Stimulated activated effector memory CD8-positive, alpha-beta T cell treated with anti-CD3 and anti-CD28 coated beads, Interleukin-12 subunit alpha, Interleukin-12 subunit beta, amount 100 ng/mL, for 72 hours (primary cell): ENCODE measurements at regions not wholly inside any gene's neighbourhood (a gene's known extent, or its start where the extent isn't known, plus 50 kb on each side); places are given as distances from the start of the nearest gene placed in this dataset.
"Not testable (repeated sequence)": the region's sequence is repeated elsewhere in the genome, so short reads cannot be mapped to it uniquely, and the experiment has no call there.

ENCODE experiments used
- ATAC-seq: fragments of 150-1000 bp; cut with Tn5 transposase; 2 replicates; pipeline ENCODE4 v1.10.0; 2021
- DNase-seq, 2 donors: peaks; one replicate each; pipeline ENCODE4 v3.0.0; 2021 to 2022; ENCODE audit warnings: low spot score in 2 of 2
- H3K27ac Mint-ChIP-seq: one replicate; pipeline ENCODE4 v1.8.0; 2022; ENCODE audit warnings: mild to moderate bottlenecking, mixed read lengths
- H3K36me3 Mint-ChIP-seq: one replicate; pipeline ENCODE4 v1.8.0; 2022; ENCODE audit warnings: mild to moderate bottlenecking, mixed read lengths
- H3K4me1 Mint-ChIP-seq: one replicate; pipeline ENCODE4 v1.8.0; 2022; ENCODE audit warnings: mixed read lengths
- H3K4me3 Mint-ChIP-seq: one replicate; pipeline ENCODE4 v1.8.0; 2022; ENCODE audit warnings: mild to moderate bottlenecking, mixed read lengths
- H3K9me3 Mint-ChIP-seq: one replicate; pipeline ENCODE4 v1.8.0; 2022; ENCODE audit warnings: mixed read lengths

DNA sequence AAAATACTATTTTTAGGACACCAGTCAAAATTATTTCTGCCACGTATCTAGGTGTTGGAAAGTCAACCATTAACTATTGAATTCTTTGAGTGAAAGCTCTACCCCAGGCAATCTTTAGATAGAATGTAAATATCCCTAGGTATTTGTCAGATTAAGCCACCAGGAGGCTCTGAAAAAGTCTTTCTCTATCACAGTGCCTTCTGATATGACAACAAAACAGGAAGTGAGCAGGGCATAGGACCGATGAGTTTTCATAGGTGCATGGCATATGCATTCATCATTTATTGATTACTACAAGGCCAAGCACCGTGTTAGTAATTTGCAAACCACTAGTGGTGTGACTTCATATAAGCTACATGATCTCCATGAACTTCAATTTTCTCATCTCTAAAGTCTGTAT is 333.6 kb upstream of the F9 start:
- no peaks in the 10 kb centered on the region for H3K9me3 Mint-ChIP-seq
- H3K27ac Mint-ChIP-seq = no peak overlapping the region
- no peaks in the 10 kb centered on the region for H3K4me1 Mint-ChIP-seq
- DNase-seq = no peak
- no peak overlapping the region for H3K4me3 Mint-ChIP-seq
- H3K36me3 Mint-ChIP-seq = no peaks in the 10 kb centered on the region
- no peak for ATAC-seq

DNA sequence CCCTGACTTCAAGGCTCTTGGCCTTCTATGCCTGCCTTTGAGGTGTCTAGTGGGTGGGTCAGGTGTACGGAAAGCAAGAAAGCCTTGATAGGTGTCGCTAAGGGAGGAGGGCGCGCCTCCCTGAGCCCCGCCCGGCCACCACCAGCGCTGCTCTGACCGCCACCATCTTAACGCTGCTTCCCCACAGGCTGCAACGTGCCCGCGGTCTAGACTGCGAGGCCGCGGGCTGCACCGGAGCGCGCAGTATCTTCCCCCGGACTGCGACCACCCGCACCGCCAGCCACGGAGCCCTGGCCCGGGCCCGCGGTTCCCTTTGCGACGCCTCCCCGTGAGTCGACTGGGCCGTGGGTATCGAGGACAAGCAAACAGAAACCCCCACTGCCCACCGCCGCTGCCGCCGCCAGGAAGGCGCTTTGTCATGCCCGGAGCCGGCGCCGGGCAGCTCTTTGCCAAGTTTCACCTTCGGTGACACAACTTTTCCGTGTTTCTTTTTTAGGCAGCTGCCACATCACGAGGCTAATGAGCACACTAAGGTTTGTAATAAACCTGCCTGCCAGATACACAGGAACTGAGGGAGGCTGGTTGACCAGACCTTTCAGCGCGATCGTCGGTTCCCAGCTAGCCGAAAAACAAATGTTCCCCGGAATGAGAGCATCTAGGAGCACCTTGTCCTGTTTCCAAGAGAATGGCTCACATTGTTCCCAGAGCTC is 335.8 kb upstream of the F9 start:
- Mint-ChIP-seq H3K36me3 (no peaks in the 10 kb centered on the region), H3K27ac (no peak overlapping the region), H3K9me3 (no peaks in the 10 kb centered on the region), H3K4me3 (no peak overlapping the region), H3K4me1 (no peaks in the 10 kb centered on the region)
- DNase-seq (no peak), ATAC-seq (no peak)

DNA sequence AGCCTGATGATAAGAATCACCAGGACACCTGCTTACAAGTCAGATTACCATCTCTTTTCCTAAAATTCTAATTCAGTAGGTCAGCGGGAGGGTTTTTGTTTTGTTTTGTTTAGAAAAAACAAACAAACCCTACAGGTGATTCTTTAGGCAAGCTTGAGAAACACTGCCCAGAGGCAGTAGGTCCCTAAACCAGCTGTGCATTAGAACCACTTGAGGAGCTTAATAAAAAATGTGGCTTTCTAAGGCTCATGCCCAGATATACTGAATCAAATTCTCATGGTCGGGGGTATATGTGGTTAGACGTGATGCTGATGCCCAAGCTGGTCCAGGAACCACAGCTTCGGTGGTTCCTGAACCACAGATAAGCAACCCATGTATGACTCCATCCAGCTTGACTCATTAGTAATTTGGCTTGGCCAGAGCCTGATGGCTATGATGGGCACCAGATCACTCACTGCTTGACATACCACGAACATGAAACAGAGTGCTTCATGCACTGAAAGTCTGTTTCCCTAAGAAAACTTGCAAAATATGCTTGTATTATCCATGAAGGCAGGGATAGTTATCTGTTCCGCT is 338.1 kb upstream of the F9 start:
- Mint-ChIP-seq H3K27ac (no peak overlapping the region), H3K4me1 (no peaks in the 10 kb centered on the region), H3K9me3 (no peaks in the 10 kb centered on the region), H3K36me3 (no peaks in the 10 kb centered on the region), H3K4me3 (no peak overlapping the region)
- ATAC-seq (no peak), DNase-seq (no peak)

DNA sequence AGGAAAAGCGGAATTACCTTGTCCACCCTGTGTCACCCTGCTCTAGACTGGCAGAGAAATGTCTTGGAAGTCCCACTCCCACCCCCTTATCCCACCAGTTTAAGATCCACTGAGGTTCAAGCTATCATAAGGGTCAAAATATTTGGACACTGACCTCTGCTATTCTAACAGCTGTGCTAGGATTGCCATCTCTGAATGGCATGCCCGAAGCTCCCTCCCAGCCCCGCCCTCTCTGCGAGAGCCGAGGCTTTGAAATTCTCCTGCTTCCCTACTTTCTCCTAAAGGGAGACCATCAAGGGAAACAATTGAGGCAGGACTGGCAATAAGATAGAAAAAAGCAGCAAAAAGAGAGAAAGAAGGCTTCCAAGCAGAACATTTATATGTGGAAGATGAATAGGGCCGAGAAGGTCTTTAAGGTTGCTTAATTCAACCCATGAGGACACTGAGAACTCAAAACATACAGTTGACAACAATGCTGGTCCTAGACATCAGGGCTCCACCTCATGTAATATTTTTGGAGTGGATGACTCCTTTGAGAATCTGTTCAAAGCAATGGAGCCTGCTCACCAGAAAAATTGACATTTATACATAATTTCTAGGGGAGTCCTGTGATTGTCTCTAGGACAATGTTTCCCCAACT is 338.7 kb upstream of the F9 start:
- H3K4me1 Mint-ChIP-seq = no peaks in the 10 kb centered on the region
- no peaks in the 10 kb centered on the region for H3K36me3 Mint-ChIP-seq
- DNase-seq (no peak), ATAC-seq (no peak)
- H3K27ac Mint-ChIP-seq = no peak overlapping the region
- H3K9me3 Mint-ChIP-seq = no peaks in the 10 kb centered on the region
- no peak overlapping the region for H3K4me3 Mint-ChIP-seq

- no peaks in the 10 kb centered on the region for H3K4me1 Mint-ChIP-seq
- no peak for DNase-seq
- no peaks in the 10 kb centered on the region for H3K36me3 Mint-ChIP-seq
- ATAC-seq = no peak
- H3K4me3 Mint-ChIP-seq = no peak overlapping the region
- no peaks in the 10 kb centered on the region for H3K9me3 Mint-ChIP-seq
- no peak overlapping the region for H3K27ac Mint-ChIP-seq
Measured at GRCh38 chrX:139191286-139191685, 339.3 kb upstream of the F9 start.

GRCh38 chrX:139187738-139188137 is 342.8 kb upstream of the F9 start:
- H3K4me1 Mint-ChIP-seq = no peaks in the 10 kb centered on the region
- no peaks in the 10 kb centered on the region for H3K9me3 Mint-ChIP-seq
- DNase-seq (no peak), ATAC-seq (no peak)
- no peaks in the 10 kb centered on the region for H3K36me3 Mint-ChIP-seq
- no peak overlapping the region for H3K4me3 Mint-ChIP-seq
- H3K27ac Mint-ChIP-seq = no peak overlapping the region

DNA sequence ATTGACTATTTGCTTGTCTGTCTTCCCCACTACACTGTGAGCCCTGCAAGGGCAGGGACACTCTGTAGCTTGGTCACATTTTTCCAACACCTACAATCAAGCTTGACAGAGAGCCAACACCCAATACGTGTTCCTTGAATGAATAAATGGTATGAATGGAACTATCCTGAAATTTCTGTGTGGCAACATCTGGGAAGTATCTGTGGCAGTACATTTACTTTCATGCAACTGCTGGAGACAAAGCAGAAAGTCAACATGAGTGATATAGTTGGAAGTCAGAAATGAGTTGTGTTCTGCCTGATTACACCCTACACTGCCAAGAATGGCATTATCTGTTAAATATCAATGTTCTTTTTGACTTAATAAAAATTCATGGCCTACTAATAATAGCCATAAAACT is 343.5 kb upstream of the F9 start:
- H3K4me1 Mint-ChIP-seq = no peaks in the 10 kb centered on the region
- DNase-seq (no peak), ATAC-seq (no peak)
- no peak overlapping the region for H3K27ac Mint-ChIP-seq
- H3K9me3 Mint-ChIP-seq = no peaks in the 10 kb centered on the region
- no peaks in the 10 kb centered on the region for H3K36me3 Mint-ChIP-seq
- no peak overlapping the region for H3K4me3 Mint-ChIP-seq

- H3K27ac Mint-ChIP-seq = no peak overlapping the region
- H3K9me3 Mint-ChIP-seq = peaks cover 6% of the 10 kb centered on the region
- H3K4me1 Mint-ChIP-seq = no peaks in the 10 kb centered on the region
- no peak for DNase-seq
- no peaks in the 10 kb centered on the region for H3K36me3 Mint-ChIP-seq
- H3K4me3 Mint-ChIP-seq = no peak overlapping the region
- no peak for ATAC-seq
Measured at GRCh38 chrX:139179592-139179991, 350.9 kb upstream of the F9 start.

GRCh38 chrX:139178980-139179379 is 351.6 kb upstream of the F9 start:
- no peaks in the 10 kb centered on the region for H3K36me3 Mint-ChIP-seq
- no peaks in the 10 kb centered on the region for H3K4me1 Mint-ChIP-seq
- H3K27ac Mint-ChIP-seq = no peak overlapping the region
- no peak overlapping the region for H3K4me3 Mint-ChIP-seq
- ATAC-seq (no peak), DNase-seq (no peak)
- H3K9me3 Mint-ChIP-seq = peaks cover 6% of the 10 kb centered on the region

- Mint-ChIP-seq H3K4me3 (no peak overlapping the region), H3K9me3 (peaks cover 9% of the 10 kb centered on the region), H3K36me3 (no peaks in the 10 kb centered on the region), H3K27ac (no peak overlapping the region), H3K4me1 (no peaks in the 10 kb centered on the region)
- DNase-seq (no peak), ATAC-seq (no peak)
Measured at GRCh38 chrX:139172731-139173130, 357.8 kb upstream of the F9 start.

DNA sequence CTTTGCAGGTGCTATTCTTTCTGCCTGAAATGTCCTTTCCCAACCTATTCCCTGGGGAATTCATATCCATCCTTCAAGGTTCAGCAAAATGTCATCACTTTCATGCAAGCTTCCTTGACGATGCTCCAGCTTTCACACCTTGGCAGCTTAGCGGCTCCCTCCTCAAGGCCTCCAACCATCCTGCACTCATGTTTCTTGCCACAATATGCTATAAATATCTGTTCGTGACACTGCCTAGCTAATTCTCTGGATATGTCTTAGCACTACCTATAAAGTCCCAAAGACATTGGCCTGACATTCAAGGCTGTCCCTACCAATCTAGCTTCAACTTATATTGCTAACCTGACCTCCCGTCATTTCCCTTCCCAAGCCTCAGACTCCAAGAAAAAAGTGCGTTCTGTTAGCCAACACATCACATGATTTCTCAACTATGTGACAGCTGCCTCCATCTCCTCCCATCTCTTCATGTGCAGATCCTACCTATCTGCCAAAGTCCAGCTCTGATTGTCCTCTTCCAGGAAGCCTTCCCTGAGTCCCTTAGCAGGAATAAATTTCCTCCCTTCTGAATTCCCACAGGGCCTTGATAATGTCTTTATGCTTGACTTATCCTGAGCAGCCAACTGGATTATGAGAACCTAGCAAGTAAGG is 359.9 kb upstream of the F9 start:
- peaks cover 3% of the 10 kb centered on the region for H3K9me3 Mint-ChIP-seq
- no peaks in the 10 kb centered on the region for H3K4me1 Mint-ChIP-seq
- H3K27ac Mint-ChIP-seq = no peak overlapping the region
- H3K36me3 Mint-ChIP-seq = no peaks in the 10 kb centered on the region
- no peak overlapping the region for H3K4me3 Mint-ChIP-seq
- DNase-seq (no peak), ATAC-seq (no peak)

- DNase-seq (no peak), ATAC-seq (no peak)
- H3K4me1 Mint-ChIP-seq = no peaks in the 10 kb centered on the region
- no peaks in the 10 kb centered on the region for H3K36me3 Mint-ChIP-seq
- H3K27ac Mint-ChIP-seq = no peak overlapping the region
- peaks cover 3% of the 10 kb centered on the region for H3K9me3 Mint-ChIP-seq
- H3K4me3 Mint-ChIP-seq = no peak overlapping the region
Measured at GRCh38 chrX:139167282-139167681, 363.3 kb upstream of the F9 start.

- no peak for ATAC-seq
- peaks cover 4% of the 10 kb centered on the region for H3K9me3 Mint-ChIP-seq
- H3K4me3 Mint-ChIP-seq = no peak overlapping the region
- no peak overlapping the region for H3K27ac Mint-ChIP-seq
- DNase-seq = no peak
- no peaks in the 10 kb centered on the region for H3K4me1 Mint-ChIP-seq
- no peaks in the 10 kb centered on the region for H3K36me3 Mint-ChIP-seq
Measured at GRCh38 chrX:139158256-139158655, 372.3 kb upstream of the F9 start.

DNA sequence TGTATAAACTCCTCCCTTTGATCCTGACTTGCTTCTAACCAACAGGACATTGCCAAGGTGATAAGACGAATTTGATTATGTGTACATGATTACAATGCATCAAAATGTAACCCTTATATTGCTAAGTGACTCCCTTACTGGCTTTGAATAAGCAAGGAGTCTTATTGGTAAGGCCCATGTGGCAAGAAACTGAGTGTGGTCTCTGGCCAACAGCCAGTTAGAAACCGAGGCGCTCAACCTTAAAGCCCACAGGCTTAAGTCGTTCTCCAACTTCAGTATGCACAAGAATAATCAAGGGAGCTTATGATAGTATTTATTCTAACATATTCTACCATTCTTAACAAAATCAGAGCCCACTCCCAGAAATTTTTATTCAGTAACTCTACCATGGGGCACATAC is 374.2 kb upstream of the F9 start:
- Mint-ChIP-seq H3K9me3 (peaks cover 4% of the 10 kb centered on the region), H3K4me1 (no peaks in the 10 kb centered on the region), H3K36me3 (no peaks in the 10 kb centered on the region)

DNA sequence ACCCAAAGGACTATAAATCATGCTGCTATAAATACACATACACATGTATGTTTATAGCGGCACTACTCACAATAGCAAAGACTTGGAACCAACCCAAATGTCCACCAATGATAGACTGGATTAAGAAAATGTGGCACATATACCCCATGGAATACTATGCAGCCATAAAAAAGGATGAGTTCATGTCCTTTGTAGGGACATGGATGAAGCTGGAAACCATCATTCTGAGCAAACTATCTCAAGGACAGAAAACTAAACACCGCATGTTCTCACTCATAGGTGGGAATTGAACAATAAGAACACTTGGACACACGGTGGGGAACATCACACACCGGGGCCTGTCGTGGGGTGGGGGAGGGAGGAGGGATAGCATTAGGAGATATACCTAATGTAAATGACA is 383.9 kb upstream of the F9 start:
- not testable (repeated sequence) for H3K27ac Mint-ChIP-seq, ATAC-seq, H3K4me1 Mint-ChIP-seq, H3K4me3 Mint-ChIP-seq, DNase-seq, H3K9me3 Mint-ChIP-seq, H3K36me3 Mint-ChIP-seq

More for the DNA sequence above, 374.2 kb upstream of the F9 start:
- ATAC-seq = no peak
- DNase-seq = no peak
- no peak overlapping the region for H3K27ac Mint-ChIP-seq
- H3K4me3 Mint-ChIP-seq = no peak overlapping the region

GRCh38 chrX:139141370-139141769 is 389.2 kb upstream of the F9 start:
- no peaks in the 10 kb centered on the region for H3K4me1 Mint-ChIP-seq
- ATAC-seq = no peak
- H3K4me3 Mint-ChIP-seq = no peak overlapping the region
- H3K36me3 Mint-ChIP-seq = no peaks in the 10 kb centered on the region
- DNase-seq = no peak
- H3K27ac Mint-ChIP-seq = no peak overlapping the region
- H3K9me3 Mint-ChIP-seq = no peaks in the 10 kb centered on the region
